Gastrocnemius medialis (tissue), 4 donors: ENCODE measurements at regions not wholly inside any gene's neighbourhood (a gene's known extent, or its start where the extent isn't known, plus 50 kb on each side); places are given as distances from the start of the nearest gene placed in this dataset.

Source experiments
- ATAC-seq, 2 donors: fragments of 150-250 bp; one replicate each; pipeline ENCODE4 v1.9.1; 2016
- DNase-seq, 2 donors: peaks; one replicate each; pipeline ENCODE4 v3.0.0-alpha.2; 2019
- H3K27ac ChIP-seq, 4 donors: fragments of 200-600 bp; sonication (generic); 1 replicate in 1 of 4; 2 replicates in 3 of 4; pipeline ENCODE4 v1.5.1; 2016 to 2018; ENCODE audit warnings: mild to moderate bottlenecking in 2 of 4, moderate library complexity in 1 of 4
- H3K27me3 ChIP-seq, 3 donors: fragments of 200-600 bp; sonication (generic) in 2 of 3; 1 replicate in 1 of 3; 2 replicates in 2 of 3; pipeline versions ENCODE4 v1.5.1 to v1.6.0; 2016 to 2019; ENCODE audit warnings: mild to moderate bottlenecking in 1 of 3, moderate library complexity in 1 of 3
- H3K36me3 ChIP-seq, 2 donors: fragments of 200-600 bp; sonication (generic) in 1 of 2; one replicate each; pipeline ENCODE4 v1.5.1; 2017 to 2018
- H3K4me1 ChIP-seq, 2 donors: fragments of 200-600 bp; sonication (generic) in 1 of 2; one replicate each; pipeline ENCODE4 v1.5.1; 2016 to 2017; ENCODE audit warnings: mild to moderate bottlenecking in 2 of 2
- H3K4me3 ChIP-seq, 4 donors: fragments of 200-600 bp; sonication (generic) in 3 of 4; 1 replicate in 1 of 4; 2 replicates in 3 of 4; pipeline ENCODE4 v1.5.1; 2016 to 2019; ENCODE audit warnings: mild to moderate bottlenecking in 2 of 4
- H3K9me3 ChIP-seq, 3 donors: fragments of 200-600 bp; sonication (generic) in 2 of 3; 1 replicate in 1 of 3; 2 replicates in 2 of 3; pipeline ENCODE4 v1.5.1; 2016 to 2019
- POLR2A ChIP-seq, 2 donors: fragments of 450-650 bp; IDR thresholded peaks; one replicate each; pipeline ENCODE4 v1.6.1; 2017; ENCODE audit warnings: antibody characterized with exemption in 2 of 2, mild to moderate bottlenecking in 2 of 2, moderate library complexity in 2 of 2
- in situ Hi-C, 4 donors: fragments of 200-750 bp; cut with MboI; loops; one replicate each; pipeline versions ENCODE4 v1.15.0 to v1.8.0; 2017; ENCODE audit warnings: low sequenced_read_pairs in 4 of 4
- intact Hi-C: fragments of 100-400 bp; cut with DNase I; formaldehyde crosslinking; loops from one replicate; pipeline ENCODE4 v1.15.1; 2023; ENCODE audit warnings: low total_unique reads
- TF ChIP-seq, protein P1 (sequence below), 5 experiments: fragments of 450-650 bp in 3 of 5; fragments of 200-600 bp in 2 of 5; sonication (generic) in 2 of 5; IDR thresholded peaks in 4 of 5; conservative IDR thresholded peaks in 1 of 5; 1 replicate in 4 of 5; 2 replicates in 1 of 5; pipeline ENCODE4 v1.5.1; 2016 to 2019; ENCODE audit warnings: antibody characterized with exemption in 5 of 5, mild to moderate bottlenecking in 3 of 5, moderate library complexity in 3 of 5

DNA sequence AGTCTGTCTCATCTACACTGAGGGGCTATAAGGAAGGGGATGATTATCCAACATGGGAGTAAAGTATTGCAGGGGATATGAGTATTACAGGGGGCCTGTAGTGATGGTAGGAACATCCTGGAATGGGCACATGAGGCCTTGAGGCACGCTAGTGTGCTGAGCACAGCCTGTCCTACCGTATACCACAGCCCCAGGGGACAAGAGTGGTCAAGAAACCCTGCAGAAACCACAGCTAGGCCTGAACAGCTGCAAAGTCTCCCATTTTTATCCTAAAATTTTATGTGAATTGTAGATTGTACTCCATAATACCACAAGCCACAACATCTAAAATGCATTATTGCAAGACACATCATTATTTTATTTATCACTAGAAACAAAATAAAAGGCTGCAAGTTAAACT, 136.3 kb upstream of the ASTN2 start:
- H3K4me3 ChIP-seq = no peak overlapping the region
- no peak overlapping the region for H3K27ac ChIP-seq
- intact Hi-C loops = no loop called here
- H3K9me3 ChIP-seq = no peaks in the 10 kb centered on the region
- in situ Hi-C loops = no loop called here
- ATAC-seq (no peak), DNase-seq (no peak)
- TF ChIP-seq POLR2A (IDR thresholded peaks at IDR 0.05) = no peak
- TF ChIP-seq, protein P1, sequence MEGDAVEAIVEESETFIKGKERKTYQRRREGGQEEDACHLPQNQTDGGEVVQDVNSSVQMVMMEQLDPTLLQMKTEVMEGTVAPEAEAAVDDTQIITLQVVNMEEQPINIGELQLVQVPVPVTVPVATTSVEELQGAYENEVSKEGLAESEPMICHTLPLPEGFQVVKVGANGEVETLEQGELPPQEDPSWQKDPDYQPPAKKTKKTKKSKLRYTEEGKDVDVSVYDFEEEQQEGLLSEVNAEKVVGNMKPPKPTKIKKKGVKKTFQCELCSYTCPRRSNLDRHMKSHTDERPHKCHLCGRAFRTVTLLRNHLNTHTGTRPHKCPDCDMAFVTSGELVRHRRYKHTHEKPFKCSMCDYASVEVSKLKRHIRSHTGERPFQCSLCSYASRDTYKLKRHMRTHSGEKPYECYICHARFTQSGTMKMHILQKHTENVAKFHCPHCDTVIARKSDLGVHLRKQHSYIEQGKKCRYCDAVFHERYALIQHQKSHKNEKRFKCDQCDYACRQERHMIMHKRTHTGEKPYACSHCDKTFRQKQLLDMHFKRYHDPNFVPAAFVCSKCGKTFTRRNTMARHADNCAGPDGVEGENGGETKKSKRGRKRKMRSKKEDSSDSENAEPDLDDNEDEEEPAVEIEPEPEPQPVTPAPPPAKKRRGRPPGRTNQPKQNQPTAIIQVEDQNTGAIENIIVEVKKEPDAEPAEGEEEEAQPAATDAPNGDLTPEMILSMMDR (IDR thresholded peaks at IDR 0.05 in 4 of 5, conservative IDR thresholded peaks at IDR 0.05 in 1 of 5) = no peak
- H3K36me3 ChIP-seq = no peaks in the 10 kb centered on the region
- no peaks in the 10 kb centered on the region for H3K4me1 ChIP-seq
- H3K27me3 ChIP-seq = no peaks in the 10 kb centered on the region

DNA sequence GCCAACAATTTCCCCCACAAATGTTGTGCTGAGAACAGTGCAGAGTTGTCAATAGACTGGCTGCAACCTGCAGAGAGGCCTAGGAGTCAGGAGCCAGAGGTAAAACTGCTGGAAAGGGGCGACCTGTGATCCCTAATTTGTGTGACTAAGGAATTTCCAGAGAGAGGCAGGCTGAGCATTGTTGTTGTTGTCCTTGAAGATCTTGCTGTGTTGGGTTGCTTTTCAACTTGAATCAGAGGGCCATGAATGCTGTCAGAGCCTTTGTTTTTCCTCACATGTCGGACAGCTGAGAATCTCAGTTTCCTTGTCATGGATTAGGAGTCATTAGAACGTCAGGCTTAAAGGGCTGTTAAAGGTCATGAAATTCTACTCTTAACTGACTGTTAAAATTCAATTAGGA, 134.6 kb upstream of the ASTN2 start:
- H3K4me3 ChIP-seq = no peak overlapping the region
- no peaks in the 10 kb centered on the region for H3K4me1 ChIP-seq
- H3K36me3 ChIP-seq = no peaks in the 10 kb centered on the region
- TF ChIP-seq, protein P1 (IDR thresholded peaks at IDR 0.05 in 4 of 5, conservative IDR thresholded peaks at IDR 0.05 in 1 of 5) = no peak
- TF ChIP-seq POLR2A (IDR thresholded peaks at IDR 0.05) = no peak
- no peaks in the 10 kb centered on the region for H3K9me3 ChIP-seq
- in situ Hi-C loops = no loop called here
- no peaks in the 10 kb centered on the region for H3K27me3 ChIP-seq
- intact Hi-C loops = no loop called here
- no peak for ATAC-seq
- DNase-seq = no peak
- H3K27ac ChIP-seq = no peak overlapping the region

DNA sequence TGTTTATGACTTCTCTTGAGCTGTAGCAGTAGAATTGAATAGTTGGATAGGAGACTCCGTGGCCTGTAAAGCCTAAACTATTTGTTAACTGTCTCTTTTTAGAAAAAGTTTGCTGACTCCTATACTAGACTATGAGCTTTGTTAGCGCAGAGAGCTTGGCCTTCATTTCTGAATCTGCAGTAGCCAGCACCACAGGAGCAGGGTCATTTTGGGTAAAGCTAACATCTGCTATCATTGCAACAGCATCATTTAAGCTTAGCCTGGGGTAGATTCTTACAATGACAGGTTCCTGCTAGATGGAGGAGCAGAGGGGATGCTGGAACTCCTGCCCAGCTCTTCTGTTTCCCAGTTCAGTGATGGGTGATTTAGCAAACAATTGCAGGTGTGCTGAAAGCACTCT, 133.7 kb upstream of the ASTN2 start:
- in situ Hi-C loops (no loop called here), intact Hi-C loops (no loop called here)
- Histone ChIP-seq H3K4me1 (no peaks in the 10 kb centered on the region), H3K4me3 (no peak overlapping the region), H3K27me3 (no peaks in the 10 kb centered on the region), H3K27ac (no peak overlapping the region), H3K36me3 (no peaks in the 10 kb centered on the region), H3K9me3 (no peaks in the 10 kb centered on the region)
- TF ChIP-seq, protein P1 (IDR thresholded peaks at IDR 0.05 in 4 of 5, conservative IDR thresholded peaks at IDR 0.05 in 1 of 5) = no peak
- TF ChIP-seq POLR2A (IDR thresholded peaks at IDR 0.05) = no peak
- no peak for ATAC-seq
- DNase-seq = no peak

DNA sequence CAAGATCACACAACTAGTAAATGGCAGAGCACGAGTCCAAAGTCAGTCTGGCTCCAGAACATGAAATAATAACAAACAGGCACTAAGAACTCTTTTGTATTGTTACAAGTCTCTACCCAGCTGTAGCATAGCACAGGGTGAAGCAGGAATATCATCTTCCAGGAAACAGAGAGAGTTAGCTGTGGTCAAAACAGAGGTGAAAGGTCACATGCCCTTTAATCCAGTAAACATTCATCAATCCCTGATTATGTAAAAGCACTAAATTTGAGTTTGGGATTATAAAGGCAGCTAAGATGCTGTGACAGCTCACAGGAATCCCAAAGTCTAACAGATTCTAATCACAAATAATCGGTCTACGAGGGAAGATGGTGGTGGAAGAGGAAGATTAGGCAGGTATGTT, 133.0 kb upstream of the ASTN2 start:
- in situ Hi-C loops = no loop called here

More for the DNA sequence above, 133.0 kb upstream of the ASTN2 start:
- Histone ChIP-seq H3K27ac (no peak overlapping the region), H3K4me1 (no peaks in the 10 kb centered on the region), H3K9me3 (no peaks in the 10 kb centered on the region), H3K27me3 (no peaks in the 10 kb centered on the region), H3K4me3 (no peak overlapping the region), H3K36me3 (no peaks in the 10 kb centered on the region)
- TF ChIP-seq, protein P1 (IDR thresholded peaks at IDR 0.05 in 4 of 5, conservative IDR thresholded peaks at IDR 0.05 in 1 of 5) = no peak
- no peak for TF ChIP-seq POLR2A (IDR thresholded peaks at IDR 0.05)
- ATAC-seq (no peak), DNase-seq (no peak)
- intact Hi-C loops = no loop called here
